ENCODE measurements at regions not wholly inside any gene's neighbourhood (a gene's known extent, or its start where the extent isn't known, plus 50 kb on each side); places are given as distances from the start of the nearest gene placed in this dataset.

- H3K27ac Mint-ChIP-seq (ENCODE audit: unreplicated experiment), result no peak overlapping the region
These were observed 626.7 kb downstream of the BNC2 start for GRCh38 chr9:16243798-16244197.

GRCh38 chr9:16245756-16246440, 624.6 kb downstream of the BNC2 start:
- Mint-ChIP-seq H3K27ac (ENCODE audit: unreplicated experiment) (no peak overlapping the region), H3K4me3 (ENCODE audit: unreplicated experiment) (no peak overlapping the region), H3K9me3 (ENCODE audit: unreplicated experiment) (peaks cover 4% of the 10 kb centered on the region), H3K36me3 (ENCODE audit: unreplicated experiment) (peaks cover 4% of the 10 kb centered on the region), H3K4me1 (ENCODE audit: unreplicated experiment) (peaks cover 40% of the 10 kb centered on the region), H3K27me3 (ENCODE audit: unreplicated experiment) (no peaks in the 10 kb centered on the region)
- TF ChIP-seq CTCF (IDR thresholded peaks at IDR 0.05), result no peak
- no peak for DNase-seq (ENCODE audit: extremely low spot score, unreplicated experiment)

More at GRCh38 chr9:16243798-16244197, 626.7 kb downstream of the BNC2 start:
- no peak for DNase-seq (ENCODE audit: extremely low spot score, unreplicated experiment)
- TF ChIP-seq CTCF (IDR thresholded peaks at IDR 0.05), result no peak
- Mint-ChIP-seq H3K4me1 (ENCODE audit: unreplicated experiment) (peaks cover 36% of the 10 kb centered on the region), H3K27me3 (ENCODE audit: unreplicated experiment) (no peaks in the 10 kb centered on the region), H3K36me3 (ENCODE audit: unreplicated experiment) (peaks cover 4% of the 10 kb centered on the region), H3K4me3 (ENCODE audit: unreplicated experiment) (no peak overlapping the region), H3K9me3 (ENCODE audit: unreplicated experiment) (peaks cover 1% of the 10 kb centered on the region)

GRCh38 chr9:16246785-16247184, 623.7 kb downstream of the BNC2 start:
- H3K36me3 Mint-ChIP-seq (ENCODE audit: unreplicated experiment), result peaks cover 4% of the 10 kb centered on the region
- peaks cover 32% of the 10 kb centered on the region for H3K4me1 Mint-ChIP-seq (ENCODE audit: unreplicated experiment)
- no peak for DNase-seq (ENCODE audit: extremely low spot score, unreplicated experiment)
- peaks cover 4% of the 10 kb centered on the region for H3K9me3 Mint-ChIP-seq (ENCODE audit: unreplicated experiment)
- H3K27ac Mint-ChIP-seq (ENCODE audit: unreplicated experiment), result no peak overlapping the region
- TF ChIP-seq CTCF (IDR thresholded peaks at IDR 0.05), result no peak
- H3K4me3 Mint-ChIP-seq (ENCODE audit: unreplicated experiment), result no peak overlapping the region
- H3K27me3 Mint-ChIP-seq (ENCODE audit: unreplicated experiment), result no peaks in the 10 kb centered on the region

- peaks cover 4% of the 10 kb centered on the region for H3K9me3 Mint-ChIP-seq (ENCODE audit: unreplicated experiment)
- H3K27ac Mint-ChIP-seq (ENCODE audit: unreplicated experiment), result no peak overlapping the region
- no peak for TF ChIP-seq CTCF (IDR thresholded peaks at IDR 0.05)
- DNase-seq (ENCODE audit: extremely low spot score, unreplicated experiment), result no peak
- H3K27me3 Mint-ChIP-seq (ENCODE audit: unreplicated experiment), result no peaks in the 10 kb centered on the region
- H3K36me3 Mint-ChIP-seq (ENCODE audit: unreplicated experiment), result peaks cover 4% of the 10 kb centered on the region
- H3K4me1 Mint-ChIP-seq (ENCODE audit: unreplicated experiment), result peaks cover 31% of the 10 kb centered on the region
- H3K4me3 Mint-ChIP-seq (ENCODE audit: unreplicated experiment), result no peak overlapping the region
These were observed 623.1 kb downstream of the BNC2 start for GRCh38 chr9:16247188-16247875.

- no peak overlapping the region for H3K27ac Mint-ChIP-seq (ENCODE audit: unreplicated experiment)
- no peak overlapping the region for H3K4me3 Mint-ChIP-seq (ENCODE audit: unreplicated experiment)
- H3K36me3 Mint-ChIP-seq (ENCODE audit: unreplicated experiment), result peaks cover 4% of the 10 kb centered on the region
- DNase-seq (ENCODE audit: extremely low spot score, unreplicated experiment), result no peak
- peaks cover 42% of the 10 kb centered on the region for H3K4me1 Mint-ChIP-seq (ENCODE audit: unreplicated experiment)
- TF ChIP-seq CTCF (IDR thresholded peaks at IDR 0.05), result no peak
- no peaks in the 10 kb centered on the region for H3K27me3 Mint-ChIP-seq (ENCODE audit: unreplicated experiment)
- H3K9me3 Mint-ChIP-seq (ENCODE audit: unreplicated experiment), result peaks cover 4% of the 10 kb centered on the region
These were observed 621.6 kb downstream of the BNC2 start for GRCh38 chr9:16248822-16249221.

Data from osteocyte (in vitro differentiated cells).